ENCODE measurements at regions not wholly inside any gene's neighbourhood (a gene's known extent, or its start where the extent isn't known, plus 50 kb on each side); places are given as distances from the start of the nearest gene placed in this dataset.

- Histone ChIP-seq H3K9me3 (ENCODE audit: severe bottlenecking) (no peaks in the 10 kb centered on the region), H3K4me3 (ENCODE audit: low read depth, low read length) (no peak overlapping the region), H3K36me3 (no peaks in the 10 kb centered on the region), H3K27me3 (ENCODE audit: insufficient read depth, low read depth, severe bottlenecking) (peaks cover 36% of the 10 kb centered on the region), H3K27ac (no peak overlapping the region)
- DNase-seq: no peak
- TF ChIP-seq, protein P1, sequence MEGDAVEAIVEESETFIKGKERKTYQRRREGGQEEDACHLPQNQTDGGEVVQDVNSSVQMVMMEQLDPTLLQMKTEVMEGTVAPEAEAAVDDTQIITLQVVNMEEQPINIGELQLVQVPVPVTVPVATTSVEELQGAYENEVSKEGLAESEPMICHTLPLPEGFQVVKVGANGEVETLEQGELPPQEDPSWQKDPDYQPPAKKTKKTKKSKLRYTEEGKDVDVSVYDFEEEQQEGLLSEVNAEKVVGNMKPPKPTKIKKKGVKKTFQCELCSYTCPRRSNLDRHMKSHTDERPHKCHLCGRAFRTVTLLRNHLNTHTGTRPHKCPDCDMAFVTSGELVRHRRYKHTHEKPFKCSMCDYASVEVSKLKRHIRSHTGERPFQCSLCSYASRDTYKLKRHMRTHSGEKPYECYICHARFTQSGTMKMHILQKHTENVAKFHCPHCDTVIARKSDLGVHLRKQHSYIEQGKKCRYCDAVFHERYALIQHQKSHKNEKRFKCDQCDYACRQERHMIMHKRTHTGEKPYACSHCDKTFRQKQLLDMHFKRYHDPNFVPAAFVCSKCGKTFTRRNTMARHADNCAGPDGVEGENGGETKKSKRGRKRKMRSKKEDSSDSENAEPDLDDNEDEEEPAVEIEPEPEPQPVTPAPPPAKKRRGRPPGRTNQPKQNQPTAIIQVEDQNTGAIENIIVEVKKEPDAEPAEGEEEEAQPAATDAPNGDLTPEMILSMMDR (IDR thresholded peaks at IDR 0.05; ENCODE audit: low read depth, low read length): no peak
Measured at GRCh38 chr1:157189986-157190982, 52.1 kb upstream of the ETV3 start.

DNA sequence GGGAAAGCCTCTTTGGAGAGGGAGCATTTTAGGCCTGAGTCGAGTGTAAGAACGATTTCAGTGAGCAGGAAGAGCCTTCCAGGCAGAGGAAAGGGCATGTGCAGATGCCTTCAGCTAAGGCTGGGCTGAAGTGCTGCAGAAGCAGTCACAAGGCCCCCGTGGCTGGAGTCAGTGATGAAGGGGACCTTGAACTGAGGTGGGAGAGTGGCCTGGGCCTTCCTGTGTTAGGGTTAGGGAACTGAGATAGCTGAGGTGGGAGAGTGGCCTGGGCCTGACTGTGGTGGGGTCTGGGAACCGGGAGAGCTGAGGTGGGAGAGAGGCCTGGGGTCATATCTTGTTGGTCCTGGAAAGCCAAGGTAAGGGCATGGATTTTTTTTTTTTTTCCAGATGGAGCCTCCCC is 50.9 kb upstream of the ETV3 start:
- H3K36me3 ChIP-seq: no peaks in the 10 kb centered on the region
- peaks cover 47% of the 10 kb centered on the region for H3K27me3 ChIP-seq (ENCODE audit: insufficient read depth, low read depth, severe bottlenecking)
- H3K4me3 ChIP-seq (ENCODE audit: low read depth, low read length): no peak overlapping the region
- TF ChIP-seq, protein P1 (IDR thresholded peaks at IDR 0.05; ENCODE audit: low read depth, low read length): no peak
- no peak for DNase-seq
- H3K27ac ChIP-seq: no peak overlapping the region
- no peaks in the 10 kb centered on the region for H3K9me3 ChIP-seq (ENCODE audit: severe bottlenecking)

Measured in WERI-Rb-1 (cell line).